Stimulated activated memory B cell treated with anti-CD40 and anti-IgM and Interleukin-4, amounts not matched to agents 10 μg/mL and 1 μg/mL and 100 μg/mL, for 72 hours (primary cell): ENCODE measurements at regions not wholly inside any gene's neighbourhood (a gene's known extent, or its start where the extent isn't known, plus 50 kb on each side); places are given as distances from the start of the nearest gene placed in this dataset.

Source experiments
- ATAC-seq: fragments of 150-1000 bp; cut with Tn5 transposase; 2 replicates; pipeline ENCODE4 v1.10.0; 2021
- H3K27ac Mint-ChIP-seq: one replicate; pipeline ENCODE4 v1.8.0; 2022; ENCODE audit warnings: mild to moderate bottlenecking, mixed read lengths
- H3K27me3 Mint-ChIP-seq: one replicate; pipeline ENCODE4 v1.8.0; 2022; ENCODE audit warnings: mixed read lengths
- H3K36me3 Mint-ChIP-seq: one replicate; pipeline ENCODE4 v1.8.0; 2022; ENCODE audit warnings: mixed read lengths
- H3K4me1 Mint-ChIP-seq: one replicate; pipeline ENCODE4 v1.8.0; 2022; ENCODE audit warnings: mixed read lengths
- H3K4me3 Mint-ChIP-seq: one replicate; pipeline ENCODE4 v1.8.0; 2022; ENCODE audit warnings: mild to moderate bottlenecking, moderate library complexity, mixed read lengths
- H3K9me3 Mint-ChIP-seq: one replicate; pipeline ENCODE4 v1.8.0; 2022; ENCODE audit warnings: mixed read lengths

DNA sequence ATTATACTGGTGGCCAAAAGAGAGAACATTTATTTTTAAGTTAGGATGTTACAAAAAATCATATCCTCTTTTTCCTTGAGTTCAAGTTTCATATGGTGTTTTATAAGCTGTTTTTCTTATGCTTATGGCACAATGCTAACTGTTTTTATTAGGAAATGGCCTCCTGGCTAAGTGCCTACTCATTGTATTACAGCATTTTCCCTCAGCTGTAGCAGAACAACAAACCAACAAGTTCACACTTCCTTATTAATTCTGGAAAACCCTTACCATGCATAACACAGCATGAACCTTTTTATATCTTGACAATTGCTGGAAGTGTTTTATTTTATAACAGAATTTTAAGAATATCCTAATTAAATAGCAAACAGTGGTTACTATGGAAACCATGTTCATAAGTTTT, 165.8 kb downstream of the GASK1B start:
- no peaks in the 10 kb centered on the region for H3K27me3 Mint-ChIP-seq

DNA sequence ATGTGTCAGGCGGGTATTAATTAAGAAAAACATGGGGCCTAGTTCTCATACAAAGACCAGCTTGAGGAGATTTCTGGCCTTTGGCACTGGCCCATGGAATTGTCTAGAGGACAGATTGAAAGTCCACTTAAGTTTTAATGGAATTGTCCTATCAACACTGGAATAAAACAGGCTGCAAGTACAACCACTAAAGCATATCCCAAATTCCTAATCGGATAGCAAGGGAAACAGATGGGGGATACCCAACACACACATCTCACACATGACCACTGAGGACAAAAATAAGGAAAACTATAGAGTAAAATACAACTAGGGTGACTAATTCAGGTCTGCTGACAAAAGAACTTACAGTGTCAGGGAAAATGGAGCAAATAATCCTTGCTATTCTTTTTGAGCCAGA, 167.8 kb downstream of the GASK1B start:
- Mint-ChIP-seq H3K27ac (no peak overlapping the region), H3K27me3 (no peaks in the 10 kb centered on the region), H3K4me1 (no peaks in the 10 kb centered on the region), H3K36me3 (no peaks in the 10 kb centered on the region), H3K9me3 (no peaks in the 10 kb centered on the region), H3K4me3 (no peak overlapping the region)
- ATAC-seq: no peak

More for the DNA sequence above, 165.8 kb downstream of the GASK1B start:
- no peak overlapping the region for H3K4me3 Mint-ChIP-seq
- H3K36me3 Mint-ChIP-seq: no peaks in the 10 kb centered on the region
- no peaks in the 10 kb centered on the region for H3K9me3 Mint-ChIP-seq
- no peak overlapping the region for H3K27ac Mint-ChIP-seq
- H3K4me1 Mint-ChIP-seq: no peaks in the 10 kb centered on the region
- no peak for ATAC-seq

DNA sequence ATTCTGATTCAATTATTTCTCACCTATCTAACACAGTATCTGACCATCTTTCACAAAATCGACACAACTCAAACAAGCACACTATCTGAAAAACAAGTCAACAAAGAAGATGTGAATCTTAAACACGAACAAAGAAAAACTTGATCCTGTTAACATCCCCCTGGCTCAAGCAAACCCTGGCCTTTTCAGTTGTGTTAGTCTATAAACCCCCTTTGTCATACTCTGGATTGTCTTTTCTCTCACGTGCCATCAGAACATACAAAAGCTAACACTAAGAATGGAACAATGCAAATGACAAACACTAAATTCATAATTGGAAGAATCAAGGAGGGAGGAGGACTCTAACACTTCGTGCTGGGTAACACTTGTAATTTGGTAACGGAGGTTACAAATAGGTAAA, 168.7 kb downstream of the GASK1B start:
- H3K4me3 Mint-ChIP-seq: no peak overlapping the region
- H3K4me1 Mint-ChIP-seq: no peaks in the 10 kb centered on the region
- no peak overlapping the region for H3K27ac Mint-ChIP-seq
- no peaks in the 10 kb centered on the region for H3K36me3 Mint-ChIP-seq
- no peaks in the 10 kb centered on the region for H3K27me3 Mint-ChIP-seq
- ATAC-seq: no peak
- no peaks in the 10 kb centered on the region for H3K9me3 Mint-ChIP-seq

DNA sequence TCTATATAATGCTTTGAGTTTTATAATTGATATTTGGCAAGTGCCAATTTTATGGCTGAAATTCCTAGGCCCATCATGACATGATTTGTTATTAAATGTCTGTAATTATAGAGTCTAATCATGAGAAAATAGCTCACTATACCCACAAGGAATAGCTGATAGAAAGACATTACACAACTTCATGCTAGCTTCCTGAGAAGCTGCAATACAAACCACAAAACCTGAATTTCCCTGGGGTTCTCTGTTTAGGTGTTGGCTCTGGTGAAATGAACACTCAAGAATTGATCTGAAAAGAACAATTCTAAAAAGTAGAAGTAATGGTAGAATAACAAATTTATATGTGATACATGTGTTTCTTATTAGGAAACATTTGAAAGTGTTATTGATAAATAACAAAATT, 169.6 kb downstream of the GASK1B start:
- Mint-ChIP-seq H3K9me3 (no peaks in the 10 kb centered on the region), H3K4me1 (no peaks in the 10 kb centered on the region), H3K27ac (no peak overlapping the region), H3K4me3 (no peak overlapping the region), H3K27me3 (no peaks in the 10 kb centered on the region), H3K36me3 (no peaks in the 10 kb centered on the region)
- no peak for ATAC-seq

DNA sequence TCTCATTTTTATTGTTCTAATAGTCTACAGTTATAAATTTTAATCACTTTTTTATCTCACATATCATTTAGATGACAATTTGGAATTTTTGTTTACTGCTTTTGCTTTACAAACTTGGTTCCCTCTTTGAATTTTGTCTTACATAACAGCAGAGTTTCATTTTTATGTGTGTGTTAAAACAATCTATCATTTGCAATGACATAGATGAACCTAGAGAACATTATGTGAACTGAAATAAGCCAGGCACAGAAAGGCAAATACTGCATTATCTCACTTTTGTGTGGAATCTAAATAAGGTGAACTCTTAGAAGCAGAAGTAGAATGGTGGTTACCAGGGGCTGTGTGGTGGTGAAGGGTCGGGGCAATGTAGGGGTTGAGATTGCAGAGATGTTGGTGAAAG, 170.7 kb downstream of the GASK1B start:
- H3K27ac Mint-ChIP-seq: no peak overlapping the region
- no peak overlapping the region for H3K4me3 Mint-ChIP-seq
- H3K4me1 Mint-ChIP-seq: no peaks in the 10 kb centered on the region
- H3K36me3 Mint-ChIP-seq: no peaks in the 10 kb centered on the region
- no peak for ATAC-seq
- no peaks in the 10 kb centered on the region for H3K9me3 Mint-ChIP-seq
- no peaks in the 10 kb centered on the region for H3K27me3 Mint-ChIP-seq

DNA sequence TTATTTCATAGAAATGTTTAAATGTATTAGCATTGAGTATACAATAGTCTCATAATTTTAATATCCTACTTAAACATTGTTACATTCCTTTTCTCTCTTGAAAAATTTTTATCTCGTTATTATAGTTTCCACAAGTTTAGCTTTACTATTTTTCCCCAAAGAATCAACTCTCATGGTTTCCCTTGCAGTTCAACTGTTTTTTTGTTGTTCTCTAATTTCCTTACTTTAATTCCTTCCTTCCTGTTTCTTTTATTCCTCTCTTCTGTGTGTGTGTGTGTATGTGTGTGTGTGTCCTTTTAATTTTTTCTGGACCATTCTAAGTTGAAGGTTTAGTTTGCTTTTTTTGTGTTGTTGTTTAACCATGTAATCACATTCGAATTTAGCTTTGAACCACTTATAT, 171.1 kb downstream of the GASK1B start:
- Mint-ChIP-seq H3K9me3 (no peaks in the 10 kb centered on the region), H3K4me3 (no peak overlapping the region), H3K27ac (no peak overlapping the region), H3K36me3 (no peaks in the 10 kb centered on the region), H3K4me1 (no peaks in the 10 kb centered on the region), H3K27me3 (no peaks in the 10 kb centered on the region)
- ATAC-seq: no peak

DNA sequence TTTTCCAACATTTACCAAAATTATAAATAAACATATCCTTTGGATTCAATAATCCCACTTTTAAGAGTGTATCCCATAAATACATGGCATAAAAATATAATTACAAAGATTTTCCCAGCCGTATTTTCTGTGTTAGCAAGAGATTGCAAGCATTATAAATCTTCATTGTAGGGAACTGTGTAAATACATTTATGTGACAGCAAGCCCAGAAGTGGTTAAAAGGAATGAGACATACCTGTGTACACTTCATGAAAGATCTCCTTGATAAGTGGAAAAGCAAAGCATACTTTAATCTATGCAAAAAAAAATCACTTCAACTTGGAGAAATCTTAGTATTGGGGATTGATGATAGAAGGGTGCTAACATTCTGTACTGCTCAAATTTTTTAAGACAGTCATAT, 173.1 kb downstream of the GASK1B start:
- Mint-ChIP-seq H3K27me3 (no peaks in the 10 kb centered on the region), H3K4me1 (no peaks in the 10 kb centered on the region), H3K36me3 (no peaks in the 10 kb centered on the region), H3K4me3 (no peak overlapping the region), H3K9me3 (no peaks in the 10 kb centered on the region), H3K27ac (no peak overlapping the region)
- no peak for ATAC-seq

DNA sequence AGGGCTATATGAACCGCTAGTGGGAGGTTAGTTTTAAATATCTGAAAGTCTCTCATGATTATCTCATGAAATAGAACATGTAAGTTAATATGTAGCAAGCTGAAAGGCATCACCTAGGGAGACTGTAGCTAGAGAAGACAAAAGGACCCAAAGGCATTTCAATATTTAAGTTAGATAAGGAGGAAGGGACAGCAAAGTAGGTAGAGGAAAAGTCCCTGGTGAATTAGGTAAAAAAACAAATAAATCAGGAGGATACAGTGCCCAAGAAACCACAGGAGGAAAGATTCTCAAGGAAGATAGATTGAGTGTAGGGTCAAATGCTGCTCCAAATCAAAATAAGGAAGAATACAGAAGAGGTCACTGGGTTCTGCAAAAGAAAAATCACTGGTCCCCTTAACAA, 175.5 kb downstream of the GASK1B start:
- H3K4me3 Mint-ChIP-seq: no peak overlapping the region
- H3K4me1 Mint-ChIP-seq: no peaks in the 10 kb centered on the region
- H3K36me3 Mint-ChIP-seq: no peaks in the 10 kb centered on the region
- no peaks in the 10 kb centered on the region for H3K27me3 Mint-ChIP-seq
- H3K27ac Mint-ChIP-seq: no peak overlapping the region
- ATAC-seq: no peak
- H3K9me3 Mint-ChIP-seq: no peaks in the 10 kb centered on the region

DNA sequence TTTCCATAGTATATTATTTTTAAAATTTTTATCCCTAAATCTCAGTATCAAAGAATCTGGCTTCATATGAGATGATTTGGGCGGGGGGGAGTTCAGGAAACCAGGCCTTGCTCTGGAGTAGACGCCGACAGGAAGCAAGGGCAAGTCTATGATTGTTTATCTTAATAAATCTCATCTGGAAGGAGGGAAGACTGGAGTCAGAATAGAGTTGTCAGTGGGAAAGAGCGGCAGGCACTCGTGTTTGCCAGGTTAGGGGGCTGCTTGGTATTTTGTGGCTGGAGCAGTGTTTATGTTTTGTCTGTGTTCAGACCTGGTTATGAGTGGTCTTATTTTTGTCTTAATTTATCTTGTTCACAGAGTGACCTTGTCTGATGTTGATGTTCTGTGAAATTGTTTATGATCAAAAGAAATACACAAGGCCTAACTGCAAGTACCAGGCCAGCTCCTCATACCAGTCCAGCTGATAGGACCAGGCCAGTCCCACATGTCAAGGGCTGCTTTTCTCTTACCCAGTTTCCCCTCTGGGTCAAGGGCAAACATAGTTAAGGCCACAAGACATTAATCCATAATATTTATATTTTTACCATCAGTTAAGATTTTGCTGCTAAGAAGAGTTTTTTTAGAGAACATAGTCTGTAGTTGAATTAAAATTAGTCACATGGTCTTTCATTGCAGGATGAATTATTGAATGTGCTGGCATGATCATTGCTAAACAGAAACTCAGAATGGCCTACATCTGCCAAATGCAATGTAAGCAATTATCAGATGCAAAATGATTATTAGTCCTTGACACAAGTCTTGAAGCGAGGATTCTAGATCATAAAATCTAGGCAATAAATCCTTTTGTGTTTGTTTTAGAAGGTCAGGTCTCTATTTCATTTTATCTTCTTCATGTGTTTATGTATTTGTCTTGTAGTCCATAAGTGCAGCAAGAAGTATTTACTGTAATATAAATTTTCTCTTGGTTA, 176.5 kb downstream of the GASK1B start:
- H3K27ac Mint-ChIP-seq: no peak overlapping the region
- no peaks in the 10 kb centered on the region for H3K27me3 Mint-ChIP-seq
- no peak for ATAC-seq
- no peaks in the 10 kb centered on the region for H3K36me3 Mint-ChIP-seq
- H3K4me1 Mint-ChIP-seq: no peaks in the 10 kb centered on the region
- H3K4me3 Mint-ChIP-seq: no peak overlapping the region
- no peaks in the 10 kb centered on the region for H3K9me3 Mint-ChIP-seq

DNA sequence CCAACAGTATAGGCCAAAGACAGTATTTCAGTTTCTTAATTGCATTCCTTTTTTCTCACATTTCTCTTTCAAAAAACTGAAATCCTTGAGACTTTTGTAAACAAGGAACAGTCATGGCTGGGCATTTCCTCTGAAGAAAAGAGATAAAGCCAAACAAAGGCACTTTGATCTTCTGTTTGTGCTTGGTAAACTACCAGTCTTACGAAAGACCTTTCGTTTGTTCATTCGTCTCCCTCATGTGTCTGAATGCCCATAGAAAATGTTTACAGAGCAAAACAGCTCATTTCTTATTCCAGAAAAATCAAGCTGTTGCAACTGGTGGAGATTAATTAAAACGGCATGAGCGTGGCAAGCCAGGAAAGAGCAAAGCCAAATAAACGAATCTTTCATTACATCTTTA, 178.0 kb downstream of the GASK1B start:
- no peak for ATAC-seq
- Mint-ChIP-seq H3K27ac (no peak overlapping the region), H3K4me1 (no peaks in the 10 kb centered on the region), H3K36me3 (no peaks in the 10 kb centered on the region), H3K27me3 (no peaks in the 10 kb centered on the region), H3K4me3 (no peak overlapping the region), H3K9me3 (no peaks in the 10 kb centered on the region)

DNA sequence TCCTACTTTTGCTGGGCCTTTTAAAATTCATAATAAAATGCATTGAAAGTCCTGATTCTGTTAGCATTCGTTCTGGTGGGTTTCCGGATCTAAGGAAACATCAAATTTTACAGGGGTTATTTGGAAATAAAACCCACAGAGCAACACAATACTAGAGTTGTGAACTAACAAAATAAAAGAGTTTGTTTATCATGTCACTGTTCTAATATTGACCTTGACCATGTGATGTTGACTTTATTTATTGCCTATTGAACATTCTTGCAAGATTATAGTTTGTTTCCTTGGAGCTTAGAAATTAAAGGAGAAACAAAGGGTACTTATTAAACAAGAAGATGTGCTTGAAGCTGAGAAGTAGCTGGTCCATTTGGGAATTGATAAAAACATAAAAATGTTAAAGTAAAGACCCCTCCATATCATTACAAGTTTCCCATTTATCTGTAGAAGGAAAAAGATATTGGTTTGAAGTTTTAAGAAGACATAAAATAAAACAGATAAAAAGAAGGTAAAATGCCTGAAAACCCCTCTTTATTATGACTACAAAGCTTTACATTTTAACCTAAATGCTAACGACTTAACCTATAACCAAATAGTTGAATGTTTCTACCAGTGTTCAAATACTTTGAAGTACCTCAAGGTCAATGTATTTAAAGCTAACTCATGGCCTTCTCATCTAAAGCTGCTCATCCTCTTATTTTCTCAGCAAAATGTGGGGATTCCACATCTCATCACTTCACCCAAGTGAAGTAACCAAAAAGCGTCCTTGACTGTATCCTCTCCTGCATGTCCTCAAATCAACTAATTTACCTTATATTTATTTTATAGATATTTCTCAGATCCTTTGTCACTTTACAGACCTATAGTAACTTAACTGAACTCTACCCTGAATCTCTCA, 179.6 kb downstream of the GASK1B start:
- Mint-ChIP-seq H3K4me3 (no peak overlapping the region), H3K36me3 (no peaks in the 10 kb centered on the region), H3K27ac (no peak overlapping the region), H3K27me3 (no peaks in the 10 kb centered on the region), H3K4me1 (no peaks in the 10 kb centered on the region), H3K9me3 (no peaks in the 10 kb centered on the region)
- ATAC-seq: no peak

DNA sequence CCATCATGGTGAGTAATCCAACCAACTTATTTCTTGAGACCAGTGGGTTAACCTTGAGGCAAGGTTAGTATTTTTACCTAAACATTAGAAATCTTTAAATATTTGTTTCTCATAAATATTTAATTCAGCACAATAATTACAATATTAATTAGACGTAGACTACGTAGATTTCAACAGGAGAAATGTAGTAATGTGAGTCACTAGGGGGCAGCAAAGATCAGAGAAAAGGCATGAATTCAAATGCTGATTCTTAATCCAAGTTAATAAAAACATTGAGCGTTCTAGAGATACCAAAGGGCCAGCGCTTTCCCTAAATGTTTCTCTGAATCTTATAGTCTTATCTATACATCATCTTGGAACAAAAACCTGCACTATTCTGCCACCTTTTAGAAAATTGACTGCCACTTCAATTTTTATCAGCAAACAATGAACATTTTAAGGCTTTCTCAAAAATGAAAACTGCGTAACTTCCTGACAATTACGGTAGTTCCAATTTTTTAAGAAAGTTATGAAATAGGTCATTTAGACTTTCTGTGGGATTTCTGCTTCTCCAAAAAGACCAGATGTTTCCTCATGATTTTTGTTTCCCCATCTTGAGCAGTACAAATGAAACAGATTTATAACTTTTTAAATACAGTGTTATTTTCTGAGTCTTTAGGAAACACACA, 180.7 kb downstream of the GASK1B start:
- Mint-ChIP-seq H3K36me3 (no peaks in the 10 kb centered on the region), H3K4me3 (no peak overlapping the region), H3K27me3 (no peaks in the 10 kb centered on the region), H3K4me1 (no peaks in the 10 kb centered on the region), H3K9me3 (no peaks in the 10 kb centered on the region), H3K27ac (no peak overlapping the region)
- ATAC-seq: no peak

DNA sequence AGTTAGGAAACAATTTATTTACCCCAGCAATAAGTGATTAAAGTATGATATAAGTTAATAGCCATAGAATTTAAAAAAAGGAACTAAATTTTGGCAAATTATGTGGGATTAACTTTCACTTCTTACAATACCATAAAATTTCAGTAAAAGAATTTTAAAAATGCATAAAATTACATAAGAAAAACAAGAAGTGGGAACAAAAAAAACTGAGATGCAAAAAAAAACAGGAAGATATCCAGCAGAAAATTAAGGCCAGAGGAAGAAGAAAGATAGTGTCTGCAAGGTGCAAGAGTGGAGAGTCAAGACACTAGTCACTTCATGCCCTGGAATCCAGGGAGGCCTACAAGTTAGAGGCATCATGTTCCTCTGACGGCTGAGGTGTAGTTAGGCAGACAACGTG, 184.2 kb downstream of the GASK1B start:
- ATAC-seq: no peak
- Mint-ChIP-seq H3K27ac (no peak overlapping the region), H3K4me1 (no peaks in the 10 kb centered on the region), H3K27me3 (no peaks in the 10 kb centered on the region), H3K9me3 (no peaks in the 10 kb centered on the region), H3K36me3 (no peaks in the 10 kb centered on the region), H3K4me3 (no peak overlapping the region)

DNA sequence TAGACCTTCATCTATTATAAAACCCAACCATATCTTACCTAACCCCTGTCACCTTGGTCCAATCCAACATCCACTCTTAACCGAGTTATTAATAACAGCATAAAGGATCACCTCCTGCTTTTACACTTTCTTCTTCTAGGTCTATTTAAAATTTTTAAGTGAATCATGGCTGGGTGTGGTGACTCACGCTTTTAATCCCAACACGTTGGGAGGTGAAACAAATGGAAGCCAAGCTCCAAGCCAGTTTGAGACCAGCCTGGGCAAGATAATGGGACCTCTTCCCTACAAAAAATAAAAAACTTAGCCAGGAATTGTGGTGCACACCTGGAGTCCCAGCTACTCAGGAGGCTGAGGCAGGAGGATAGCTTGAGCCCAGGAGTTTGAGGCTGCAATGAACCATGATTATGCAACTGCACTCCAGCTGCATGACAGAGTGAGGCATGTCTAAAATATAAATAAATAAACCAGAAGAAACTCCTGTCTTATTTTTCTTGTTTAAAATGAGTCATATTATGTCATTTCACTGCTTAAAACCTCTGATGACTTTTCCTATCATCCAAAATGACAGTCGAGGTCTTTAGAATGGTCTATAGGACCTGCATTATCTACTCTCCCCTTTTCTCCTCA, 188.4 kb downstream of the GASK1B start:
- H3K9me3 Mint-ChIP-seq: no peaks in the 10 kb centered on the region
- ATAC-seq: no peak
- H3K4me1 Mint-ChIP-seq: no peaks in the 10 kb centered on the region
- H3K4me3 Mint-ChIP-seq: no peak overlapping the region
- H3K27me3 Mint-ChIP-seq: no peaks in the 10 kb centered on the region
- no peaks in the 10 kb centered on the region for H3K36me3 Mint-ChIP-seq
- H3K27ac Mint-ChIP-seq: no peak overlapping the region

DNA sequence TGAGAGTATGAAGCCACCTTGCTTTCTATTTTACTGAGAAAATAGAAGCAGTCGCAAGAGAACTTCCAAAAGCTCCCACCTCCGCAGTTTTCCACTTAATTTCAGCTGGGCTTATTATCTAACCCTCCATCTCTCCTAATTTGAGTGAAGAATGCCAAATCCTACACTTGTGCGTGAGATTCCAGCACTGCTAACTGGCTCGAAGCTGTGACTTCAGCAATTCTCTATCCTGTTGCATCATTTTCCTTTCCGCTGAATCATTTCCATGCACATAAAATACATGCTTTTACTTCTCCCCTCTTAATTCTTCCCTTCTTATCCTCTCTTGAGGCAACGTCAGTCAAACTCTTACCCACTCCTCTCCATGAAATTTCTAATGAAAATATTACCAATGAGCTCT, 189.5 kb downstream of the GASK1B start:
- Mint-ChIP-seq H3K4me3 (no peak overlapping the region), H3K36me3 (no peaks in the 10 kb centered on the region), H3K4me1 (peaks cover 7% of the 10 kb centered on the region), H3K9me3 (no peaks in the 10 kb centered on the region), H3K27me3 (peaks cover 8% of the 10 kb centered on the region), H3K27ac (no peak overlapping the region)
- ATAC-seq: no peak
